Endodermal cell (in vitro differentiated cells): ENCODE measurements at regions not wholly inside any gene's neighbourhood (a gene's known extent, or its start where the extent isn't known, plus 50 kb on each side); places are given as distances from the start of the nearest gene placed in this dataset.

Experiments used
- DNase-seq: peaks from one replicate; pipeline ENCODE4 v3.0.0-alpha.2; 2017
- H3K27ac ChIP-seq: 2 replicates; pipeline ENCODE4 v1.5.1; 2013; ENCODE audit warnings: mild to moderate bottlenecking, low read depth, low read length, moderate library complexity
- H3K27me3 ChIP-seq: 2 replicates; pipeline ENCODE4 v1.6.1; 2013; ENCODE audit warnings: mild to moderate bottlenecking, low read length, moderate library complexity; ENCODE audit not compliant: insufficient read depth, control insufficient read depth, poor library complexity, severe bottlenecking
- H3K36me3 ChIP-seq: 2 replicates; pipeline ENCODE4 v1.7.0; 2013; ENCODE audit warnings: mild to moderate bottlenecking, low read length, moderate library complexity; ENCODE audit not compliant: control insufficient read depth, insufficient read depth
- H3K4me1 ChIP-seq: one replicate; pipeline ENCODE4 v1.7.0; 2013; ENCODE audit warnings: low read length; ENCODE audit not compliant: control insufficient read depth, insufficient read depth
- H3K4me3 ChIP-seq: 2 replicates; pipeline ENCODE4 v1.5.1; 2013; ENCODE audit warnings: mild to moderate bottlenecking, low read length, moderate library complexity
- H3K9ac ChIP-seq: 2 replicates; pipeline ENCODE4 v1.6.1; 2013; ENCODE audit warnings: mild to moderate bottlenecking, low read length, moderate library complexity; ENCODE audit not compliant: poor library complexity, severe bottlenecking; ENCODE audit errors: extremely low read depth
- H3K9me3 ChIP-seq: 2 replicates; pipeline ENCODE4 v1.6.1; 2013; ENCODE audit warnings: mild to moderate bottlenecking, low read length, moderate library complexity; ENCODE audit not compliant: control insufficient read depth
- H3K27ac Mint-ChIP-seq: 2 replicates; pipeline ENCODE4 v1.8.0; 2020; ENCODE audit warnings: mixed read lengths
- H3K27me3 Mint-ChIP-seq: 2 replicates; pipeline ENCODE4 v1.8.0; 2021; ENCODE audit warnings: mild to moderate bottlenecking, mixed read lengths; ENCODE audit not compliant: insufficient read depth
- H3K36me3 Mint-ChIP-seq: 2 replicates; pipeline ENCODE4 v1.8.0; 2020; ENCODE audit warnings: low read depth, mixed read lengths
- H3K4me1 Mint-ChIP-seq: 2 replicates; pipeline ENCODE4 v1.8.0; 2020; ENCODE audit warnings: mixed read lengths
- H3K4me3 Mint-ChIP-seq: 2 replicates; pipeline ENCODE4 v1.8.0; 2020; ENCODE audit warnings: mild to moderate bottlenecking, moderate library complexity, mixed read lengths
- H3K9me3 Mint-ChIP-seq: 2 replicates; pipeline ENCODE4 v1.8.0; 2020; ENCODE audit warnings: mild to moderate bottlenecking, mixed read lengths
- WGBS, 2 experiments: methylation state at CpG; one replicate each; pipeline versions ENCODE4 v1.1.5 to v1.1.7; 2013; ENCODE audit warnings: missing lambda C conversion rate in 2 of 2, mixed read lengths in 1 of 2; ENCODE audit not compliant: insufficient coverage in 1 of 2, insufficient read length in 1 of 2; 5-methylcytosine and 5-hydroxymethylcytosine counted together
- TF ChIP-seq, protein P1 (sequence below): fragments of 200-600 bp; sonication (generic); conservative IDR thresholded peaks from 2 replicates; pipeline ENCODE4 v1.5.0; 2021; ENCODE audit warnings: antibody characterized with exemption, mild to moderate bottlenecking

GRCh38 chr3:150242220-150242936, 165.7 kb upstream of the TSC22D2 start:
- no peak for DNase-seq
- Histone ChIP-seq H3K4me3 (peak overlapping the region; percentile 51), H3K9ac (no peak overlapping the region), H3K9me3 (no peaks in the 10 kb centered on the region), H3K27me3 (no peaks in the 10 kb centered on the region), H3K4me1 (peaks cover 11% of the 10 kb centered on the region), H3K36me3 (no peaks in the 10 kb centered on the region), H3K27ac (no peak overlapping the region)
- Mint-ChIP-seq H3K27ac (peak overlapping the region; percentile 61), H3K27me3 (no peaks in the 10 kb centered on the region), H3K4me3 (no peak overlapping the region), H3K4me1 (peaks cover 28% of the 10 kb centered on the region), H3K36me3 (no peaks in the 10 kb centered on the region), H3K9me3 (no peaks in the 10 kb centered on the region)
- WGBS, 2 experiments, result 85 to 92% methylated on average over 3 of the region's 3 CpGs
- TF ChIP-seq, protein P1, sequence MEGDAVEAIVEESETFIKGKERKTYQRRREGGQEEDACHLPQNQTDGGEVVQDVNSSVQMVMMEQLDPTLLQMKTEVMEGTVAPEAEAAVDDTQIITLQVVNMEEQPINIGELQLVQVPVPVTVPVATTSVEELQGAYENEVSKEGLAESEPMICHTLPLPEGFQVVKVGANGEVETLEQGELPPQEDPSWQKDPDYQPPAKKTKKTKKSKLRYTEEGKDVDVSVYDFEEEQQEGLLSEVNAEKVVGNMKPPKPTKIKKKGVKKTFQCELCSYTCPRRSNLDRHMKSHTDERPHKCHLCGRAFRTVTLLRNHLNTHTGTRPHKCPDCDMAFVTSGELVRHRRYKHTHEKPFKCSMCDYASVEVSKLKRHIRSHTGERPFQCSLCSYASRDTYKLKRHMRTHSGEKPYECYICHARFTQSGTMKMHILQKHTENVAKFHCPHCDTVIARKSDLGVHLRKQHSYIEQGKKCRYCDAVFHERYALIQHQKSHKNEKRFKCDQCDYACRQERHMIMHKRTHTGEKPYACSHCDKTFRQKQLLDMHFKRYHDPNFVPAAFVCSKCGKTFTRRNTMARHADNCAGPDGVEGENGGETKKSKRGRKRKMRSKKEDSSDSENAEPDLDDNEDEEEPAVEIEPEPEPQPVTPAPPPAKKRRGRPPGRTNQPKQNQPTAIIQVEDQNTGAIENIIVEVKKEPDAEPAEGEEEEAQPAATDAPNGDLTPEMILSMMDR, result no peak

DNA sequence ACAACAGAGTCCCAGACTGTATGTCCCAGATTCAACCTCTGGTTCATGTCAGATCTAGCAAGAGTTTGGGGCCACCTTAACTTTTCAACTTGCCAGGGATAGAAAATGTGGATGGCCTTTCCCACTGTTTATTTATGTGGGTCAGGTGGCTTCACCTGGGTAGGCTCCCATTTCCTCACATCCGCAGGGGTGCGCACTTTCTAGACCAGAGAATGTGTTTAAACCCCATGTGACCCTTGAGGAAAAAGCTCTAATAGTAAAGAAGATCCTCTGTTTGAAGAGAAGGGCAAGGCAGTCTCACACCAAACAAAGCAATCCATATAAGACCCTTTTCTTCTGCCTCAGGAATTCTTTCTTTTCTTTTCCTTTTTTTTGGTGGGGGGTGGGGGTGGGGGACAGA, 167.2 kb upstream of the TSC22D2 start:
- Histone ChIP-seq H3K9me3 (no peaks in the 10 kb centered on the region), H3K9ac (no peak overlapping the region), H3K4me3 (no peak overlapping the region), H3K27me3 (no peaks in the 10 kb centered on the region), H3K36me3 (no peaks in the 10 kb centered on the region), H3K4me1 (peaks cover 11% of the 10 kb centered on the region), H3K27ac (no peak overlapping the region)
- WGBS, 2 experiments, result 80% methylated on average over 2 of the region's 2 CpGs; no CpG with 5 or more reads in 1 of the 2 experiments
- H3K4me1 Mint-ChIP-seq, result peaks cover 28% of the 10 kb centered on the region
- TF ChIP-seq, protein P1, result peak; percentile 53
- H3K4me3 Mint-ChIP-seq, result no peak overlapping the region
- no peaks in the 10 kb centered on the region for H3K9me3 Mint-ChIP-seq
- no peaks in the 10 kb centered on the region for H3K27me3 Mint-ChIP-seq
- peak; percentile 76 for DNase-seq
- H3K36me3 Mint-ChIP-seq, result no peaks in the 10 kb centered on the region
- H3K27ac Mint-ChIP-seq, result peak overlapping the region; percentile 90

GRCh38 chr3:150239766-150240165, 168.3 kb upstream of the TSC22D2 start:
- Histone ChIP-seq H3K27ac (no peak overlapping the region), H3K4me3 (no peak overlapping the region), H3K27me3 (no peaks in the 10 kb centered on the region), H3K9me3 (no peaks in the 10 kb centered on the region), H3K9ac (no peak overlapping the region), H3K4me1 (peaks cover 11% of the 10 kb centered on the region), H3K36me3 (no peaks in the 10 kb centered on the region)
- WGBS, 2 experiments, result 100% methylated on average over 1 of the region's 1 CpG
- no peak overlapping the region for H3K27ac Mint-ChIP-seq
- peaks cover 28% of the 10 kb centered on the region for H3K4me1 Mint-ChIP-seq
- TF ChIP-seq, protein P1, result no peak
- H3K36me3 Mint-ChIP-seq, result no peaks in the 10 kb centered on the region
- H3K27me3 Mint-ChIP-seq, result no peaks in the 10 kb centered on the region
- DNase-seq, result no peak
- H3K9me3 Mint-ChIP-seq, result no peaks in the 10 kb centered on the region
- H3K4me3 Mint-ChIP-seq, result no peak overlapping the region
